HG03135 (cell line): ENCODE measurements at regions not wholly inside any gene's neighbourhood (a gene's known extent, or its start where the extent isn't known, plus 50 kb on each side); places are given as distances from the start of the nearest gene placed in this dataset.
"Not testable (repeated sequence)": the region's sequence is repeated elsewhere in the genome, so short reads cannot be mapped to it uniquely, and the experiment has no call there.

Source experiments
- ATAC-seq: cut with Tn5 transposase; IDR thresholded peaks from one replicate; pipeline ENCODE4 v1.9.1; 2021; ENCODE audit warnings: mild to moderate bottlenecking, moderate library complexity; ENCODE audit not compliant: unreplicated experiment

DNA sequence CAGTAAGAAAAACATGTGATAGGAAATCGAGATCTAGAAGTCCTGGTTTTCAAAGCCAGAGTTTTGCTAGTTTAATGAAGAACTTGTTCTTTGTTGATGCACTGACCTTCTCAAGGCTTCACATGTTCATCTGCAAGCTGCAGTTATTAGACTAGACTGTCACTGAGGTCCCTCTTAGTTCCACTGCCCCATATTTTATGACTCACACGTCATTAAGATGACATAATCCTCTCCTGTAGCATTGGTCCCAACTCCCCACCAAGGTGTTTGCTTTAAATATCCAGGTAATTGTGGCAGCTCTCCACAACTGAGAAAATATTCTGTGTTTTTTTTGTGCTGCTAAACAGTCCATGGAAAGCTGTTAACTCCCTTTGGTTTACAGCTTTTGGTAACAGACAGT lies 149.7 kb downstream of the MREG start:
- no peak for ATAC-seq

DNA sequence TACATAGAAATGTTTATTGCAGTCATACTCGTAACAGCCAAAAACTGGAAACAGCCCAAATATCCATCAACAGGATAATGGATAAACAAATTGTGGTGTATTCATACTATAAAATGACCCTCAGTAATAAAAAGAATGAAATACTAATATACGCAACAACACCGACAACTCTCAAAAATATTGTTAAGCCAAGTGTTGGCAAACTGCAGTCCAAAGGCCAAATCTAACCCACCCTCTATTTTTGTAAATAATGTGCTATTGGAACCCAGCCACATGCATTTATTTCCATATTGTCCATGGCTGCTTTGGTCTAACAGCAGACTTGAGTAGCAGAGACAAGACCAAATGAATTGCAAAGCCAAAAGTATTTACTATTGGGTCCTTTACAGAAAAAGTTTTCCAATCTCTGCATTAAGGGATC lies 151.0 kb downstream of the MREG start:
- ATAC-seq: no peak

DNA sequence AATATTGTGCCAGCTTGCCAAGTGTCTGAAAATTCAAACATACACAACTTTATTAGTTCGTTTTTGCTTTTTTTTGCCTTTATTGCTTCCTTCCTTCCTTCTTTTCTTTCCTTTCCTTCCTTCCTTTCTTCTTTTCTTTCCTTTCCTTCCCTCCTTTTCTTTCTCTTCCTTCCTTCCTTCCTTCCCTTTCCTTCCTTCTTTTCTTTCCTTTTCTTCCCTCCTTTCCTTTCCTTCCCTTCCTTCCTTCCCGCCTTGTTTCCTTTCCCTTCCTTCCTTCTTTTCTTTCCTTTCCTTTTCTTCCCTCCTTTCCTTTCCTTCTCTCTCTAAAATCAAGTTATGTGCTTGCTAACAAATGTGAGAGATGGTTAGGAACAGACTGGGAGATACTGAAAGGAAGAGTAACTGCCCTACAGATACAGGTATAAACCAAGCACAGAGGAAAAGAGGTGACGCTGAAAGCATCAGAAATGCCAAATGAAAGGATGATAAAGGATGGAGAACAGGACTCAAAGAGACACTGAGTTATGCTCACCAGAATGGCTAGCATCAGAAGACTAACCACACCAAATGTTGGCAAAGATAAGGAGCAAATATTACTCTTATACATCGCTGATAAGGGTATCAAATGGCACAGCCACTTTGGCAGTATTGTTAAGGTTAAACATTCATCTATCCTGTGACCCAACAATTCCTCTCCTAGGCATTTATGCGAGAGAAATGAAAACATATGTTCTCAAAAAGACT lies 151.6 kb downstream of the MREG start:
- no peak for ATAC-seq

DNA sequence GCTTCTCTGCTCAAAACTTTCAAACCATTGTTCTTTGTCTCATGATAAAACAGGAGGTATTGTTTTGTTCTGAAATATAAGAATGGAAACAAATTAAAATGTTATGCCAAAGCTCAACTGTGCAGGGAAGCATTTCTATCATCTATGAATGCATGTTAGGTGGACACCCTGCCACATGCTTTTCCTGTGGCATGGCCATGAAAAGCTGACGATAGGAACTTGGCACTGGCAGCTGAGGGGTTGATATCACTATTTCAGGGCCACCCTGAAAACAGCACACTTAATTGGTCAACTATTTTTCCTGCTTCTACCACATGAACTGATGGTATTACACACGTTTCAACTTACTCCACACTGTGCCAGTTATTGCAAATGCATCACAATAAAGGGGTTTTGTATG lies 157.3 kb downstream of the MREG start:
- ATAC-seq: no peak

DNA sequence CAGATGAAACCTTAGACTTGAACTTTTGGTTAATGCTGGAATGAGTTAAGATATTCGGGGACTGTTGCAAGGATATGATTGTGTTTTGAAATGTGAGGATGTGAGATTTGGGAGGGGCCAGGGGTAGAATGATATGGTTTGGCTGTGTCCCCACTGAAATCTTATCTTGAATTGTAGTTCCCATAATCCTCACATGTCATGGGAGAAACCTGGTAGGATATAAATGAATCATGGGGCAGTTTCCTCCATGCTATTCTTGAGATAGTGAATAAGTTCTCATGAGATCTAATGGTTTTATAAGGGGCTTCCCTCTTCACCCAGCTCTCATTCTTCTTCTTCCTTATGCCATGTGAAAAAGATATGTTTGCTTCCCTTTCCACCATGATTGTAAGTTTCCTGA lies 158.0 kb downstream of the MREG start:
- ATAC-seq: not testable (repeated sequence)

DNA sequence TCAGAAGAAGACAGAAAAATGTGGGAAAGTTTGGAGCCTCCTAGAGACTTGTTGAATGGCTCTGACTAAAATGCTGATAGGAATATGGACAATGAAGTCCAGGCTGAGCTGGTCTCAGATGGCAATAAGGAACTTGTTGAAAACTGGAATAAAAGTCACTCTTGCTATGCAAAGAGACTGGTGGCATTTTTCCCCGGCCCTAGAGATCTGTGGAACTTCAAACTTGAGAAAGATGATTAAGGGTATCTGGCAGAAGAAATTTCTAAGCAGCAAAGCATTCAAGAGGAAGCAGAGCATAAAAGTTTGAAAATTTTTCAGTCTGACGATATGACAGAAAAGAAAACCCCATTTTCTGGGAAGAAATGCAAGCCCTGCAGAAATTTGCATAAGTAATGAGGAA lies 159.3 kb downstream of the MREG start:
- no peak for ATAC-seq

DNA sequence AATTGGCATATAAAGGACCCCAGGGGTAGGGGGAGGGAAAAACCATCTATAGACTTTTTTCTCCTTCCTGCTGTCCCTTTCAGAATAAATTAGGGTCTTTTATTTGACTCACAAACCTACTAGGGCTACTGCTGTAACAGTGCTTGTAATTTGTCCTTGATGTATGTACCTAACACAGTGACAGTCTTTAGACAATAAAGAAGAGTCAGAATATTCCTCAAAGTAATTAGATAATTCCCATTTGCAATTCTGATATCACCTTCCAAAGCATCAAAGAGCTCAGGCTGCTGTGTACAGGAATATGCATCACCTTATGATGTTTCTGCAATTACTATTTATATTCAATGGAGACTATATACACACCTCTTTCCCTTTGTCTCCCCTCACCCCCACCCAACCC lies 161.7 kb downstream of the MREG start:
- no peak for ATAC-seq

DNA sequence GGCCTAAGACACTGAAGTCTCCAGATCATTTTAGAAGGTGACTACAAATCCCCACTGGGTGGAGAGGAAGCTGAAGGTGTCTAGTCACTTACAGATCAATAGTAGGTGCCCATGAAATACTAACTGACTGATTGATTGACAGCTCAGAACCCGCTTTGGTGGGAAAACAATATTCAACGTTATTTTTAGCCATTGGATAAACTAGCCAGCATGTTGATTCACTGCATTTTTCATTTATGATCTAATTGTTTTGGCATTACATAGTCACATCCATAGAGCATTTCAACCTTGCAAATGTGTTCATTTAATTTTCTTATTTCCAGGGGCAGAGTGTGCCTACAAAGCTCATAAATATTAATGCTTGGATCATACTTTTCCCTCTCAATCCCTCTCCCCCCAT lies 162.3 kb downstream of the MREG start:
- no peak for ATAC-seq

DNA sequence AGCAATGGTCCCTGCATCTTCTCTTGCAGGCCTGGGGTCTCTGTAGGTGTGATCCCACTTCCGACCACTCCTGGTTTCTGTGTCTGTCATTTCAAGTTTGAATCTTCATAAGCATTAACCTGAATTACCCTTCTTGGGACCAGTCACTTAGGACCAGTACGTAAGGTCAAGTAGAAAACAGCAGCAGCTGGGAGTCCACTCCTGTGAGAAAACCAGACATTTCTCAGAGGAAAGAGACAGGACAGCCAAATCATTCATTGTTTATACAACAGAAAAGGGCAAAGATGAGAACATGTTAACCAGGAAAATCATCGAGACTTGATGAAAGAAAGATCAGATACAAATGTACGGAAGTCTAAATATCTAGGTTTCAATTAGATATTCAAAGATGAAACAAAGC lies 163.0 kb downstream of the MREG start:
- no peak for ATAC-seq

DNA sequence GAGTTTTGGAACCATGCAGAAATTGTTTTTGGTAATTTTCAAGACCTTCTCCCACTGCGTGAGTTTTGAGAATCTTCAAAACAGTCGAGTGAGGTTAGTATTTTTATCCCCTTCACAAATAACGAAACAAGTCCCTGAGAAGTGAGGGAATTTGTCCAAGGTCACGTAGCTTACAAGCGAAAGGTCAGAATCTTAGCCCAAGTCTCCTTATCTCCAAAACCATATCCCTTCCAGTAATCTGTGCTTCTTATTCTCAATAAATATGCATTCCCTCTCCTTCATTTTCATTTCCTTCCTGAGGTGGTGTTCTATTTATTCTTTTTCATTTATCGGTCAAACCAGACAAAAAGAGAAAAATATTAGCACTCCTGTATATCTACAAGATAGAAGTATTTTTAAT lies 163.6 kb downstream of the MREG start:
- ATAC-seq: no peak

DNA sequence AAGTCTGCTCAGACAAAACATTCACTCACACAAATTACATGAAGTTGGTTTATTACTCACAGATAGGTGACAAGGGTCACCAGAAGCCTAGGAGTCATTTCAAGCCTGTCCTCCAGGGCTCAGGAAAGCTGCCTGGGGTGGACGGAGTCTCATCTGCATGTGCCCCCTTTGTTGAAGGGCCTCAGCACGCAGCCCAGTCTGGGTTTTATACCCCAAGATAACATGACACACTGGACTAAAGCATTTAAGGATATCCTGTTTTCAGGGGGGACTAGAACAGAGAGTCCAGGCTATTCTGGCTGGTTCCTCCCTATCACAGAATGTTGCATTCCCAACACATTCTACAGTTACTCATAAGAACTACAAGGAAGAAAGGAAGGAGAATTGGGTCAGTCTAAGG lies 164.7 kb downstream of the MREG start:
- no peak for ATAC-seq

DNA sequence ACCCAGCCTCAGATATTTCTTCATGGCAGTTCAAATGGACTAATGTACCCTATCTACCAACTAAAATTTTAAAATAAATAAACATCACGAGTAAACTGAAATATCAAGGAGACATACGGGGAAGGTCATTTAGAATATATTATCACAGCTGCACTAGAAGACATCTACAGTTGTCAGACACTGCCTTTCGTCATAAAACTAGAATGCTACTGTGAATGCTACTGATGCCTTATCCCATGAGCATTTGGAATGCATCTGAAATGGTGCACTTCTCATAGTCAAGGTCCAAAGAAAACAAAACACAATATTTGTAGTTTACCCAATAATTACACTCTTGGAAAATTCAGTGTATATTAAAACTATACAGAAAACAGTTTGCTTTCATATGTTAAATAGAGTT lies 165.2 kb downstream of the MREG start:
- no peak for ATAC-seq

DNA sequence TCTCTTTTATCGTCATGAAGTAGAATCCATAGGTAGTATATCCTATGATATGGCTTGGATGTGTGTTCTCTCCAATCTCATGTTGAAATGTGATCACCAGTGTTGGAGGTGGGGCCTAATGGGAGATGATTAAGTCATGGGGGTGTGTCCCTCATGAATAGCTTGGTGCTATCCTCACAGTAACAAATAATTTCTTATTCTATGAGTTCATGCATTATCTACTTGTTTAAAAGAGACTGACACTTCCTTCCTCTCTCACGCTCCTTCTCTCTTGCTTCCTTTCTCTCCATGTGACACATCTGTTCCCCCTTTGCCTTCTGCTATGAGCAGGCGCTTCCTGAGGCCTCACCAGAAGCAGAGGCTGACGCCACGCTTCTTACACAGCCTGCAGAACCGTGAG lies 165.6 kb downstream of the MREG start:
- ATAC-seq: no peak

DNA sequence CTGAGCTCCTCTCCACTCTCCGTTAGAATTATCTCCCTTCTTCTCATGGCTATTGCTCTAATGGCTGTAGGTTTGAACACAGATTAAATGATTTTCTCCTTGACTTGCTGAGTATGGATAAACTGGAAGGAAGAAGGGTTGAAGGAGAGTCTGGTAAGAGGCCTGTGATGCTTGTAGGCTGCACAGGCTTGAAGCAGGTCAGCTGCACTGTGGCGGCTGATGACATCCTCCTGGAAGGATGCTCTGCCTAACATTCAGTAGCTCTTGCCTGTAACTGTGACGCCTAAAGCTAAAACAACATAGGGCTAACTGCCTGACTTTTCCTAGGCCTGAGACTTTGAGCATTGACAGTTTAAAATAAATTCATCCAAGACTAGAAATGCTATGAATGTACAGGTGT lies 166.3 kb downstream of the MREG start:
- ATAC-seq: no peak

DNA sequence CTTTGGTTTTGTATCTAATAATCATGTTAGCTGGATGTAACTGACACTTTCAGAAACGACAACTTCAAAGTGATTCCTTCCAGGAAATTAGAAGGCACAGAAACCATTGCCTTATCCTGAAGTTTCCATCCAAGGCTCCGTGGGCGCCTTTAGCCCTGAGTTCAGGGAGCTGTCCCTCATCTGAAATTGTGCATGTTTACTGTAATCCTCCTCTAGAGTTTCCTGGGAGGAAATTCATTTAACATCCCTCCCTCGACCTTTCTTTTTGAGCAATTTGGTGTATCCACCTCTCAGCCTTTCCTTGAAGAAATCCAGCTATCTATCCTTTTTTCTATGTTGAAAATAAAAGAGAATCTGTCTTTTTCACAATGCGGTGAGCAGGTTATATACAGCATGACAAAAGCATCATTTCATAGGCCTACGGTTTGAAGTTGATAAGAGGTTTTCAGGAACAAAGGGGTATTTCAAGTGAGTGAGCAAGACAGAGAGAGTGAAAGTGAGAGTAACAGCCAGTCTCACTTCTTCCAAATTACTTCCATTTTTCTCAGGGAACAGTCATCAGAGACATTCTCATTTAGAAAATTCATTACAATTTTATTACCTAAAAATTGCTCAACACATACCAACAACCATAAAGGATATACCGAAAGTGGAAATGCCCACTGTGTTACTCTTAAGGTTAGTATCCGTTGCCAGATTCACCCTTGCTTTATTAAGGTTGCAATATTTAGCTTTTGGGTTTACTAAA lies 167.3 kb downstream of the MREG start:
- ATAC-seq: peak; percentile 71

DNA sequence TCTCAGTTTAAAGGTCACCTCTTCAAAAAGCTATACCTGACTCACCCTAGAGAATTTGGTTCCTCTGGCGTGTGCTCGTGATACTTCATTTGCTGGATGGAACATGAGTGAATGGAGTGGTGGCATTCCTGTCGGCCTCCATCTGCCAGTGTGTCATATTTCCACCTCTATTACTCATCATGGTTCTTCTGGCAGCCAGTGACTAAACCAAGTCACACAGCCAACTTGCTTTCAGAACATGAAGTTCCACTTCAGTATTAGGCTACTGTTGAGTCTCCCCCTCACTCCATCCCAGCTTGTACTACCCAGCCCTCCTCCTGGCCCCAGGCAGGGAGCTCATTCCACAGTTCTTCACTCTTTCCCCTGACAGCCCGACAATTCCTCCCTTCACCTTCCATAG lies 169.8 kb downstream of the MREG start:
- no peak for ATAC-seq

DNA sequence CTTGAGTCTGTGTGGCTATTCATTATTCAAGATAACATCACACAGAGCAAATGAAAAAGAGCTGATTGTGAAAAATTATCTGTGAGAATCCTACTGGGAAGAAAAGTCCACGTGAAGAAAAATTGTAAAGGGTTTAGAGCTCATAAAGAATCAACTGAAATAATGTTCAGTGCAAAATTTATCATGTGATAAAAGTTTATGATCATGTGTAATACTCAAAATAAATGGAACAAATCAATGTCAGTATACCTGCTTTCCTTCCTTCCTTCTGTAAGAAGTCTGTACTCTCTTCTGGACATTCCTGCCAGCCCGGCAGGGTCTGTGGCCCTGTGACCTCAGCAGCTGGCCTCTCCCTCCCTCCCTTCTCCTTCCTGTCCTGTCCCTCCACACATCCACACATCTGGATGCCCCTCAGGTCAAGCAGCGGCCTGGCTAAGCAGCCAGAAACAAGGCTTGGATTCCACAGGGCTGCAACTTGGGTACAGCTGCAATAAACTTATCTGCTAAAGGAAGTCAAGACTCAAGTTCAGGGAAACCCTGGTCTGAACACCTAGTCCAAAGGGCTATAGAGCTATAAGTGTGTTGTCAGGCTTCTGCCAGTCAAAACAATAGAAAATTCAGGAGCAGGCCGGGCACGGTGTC lies 172.1 kb downstream of the MREG start:
- ATAC-seq: no peak

DNA sequence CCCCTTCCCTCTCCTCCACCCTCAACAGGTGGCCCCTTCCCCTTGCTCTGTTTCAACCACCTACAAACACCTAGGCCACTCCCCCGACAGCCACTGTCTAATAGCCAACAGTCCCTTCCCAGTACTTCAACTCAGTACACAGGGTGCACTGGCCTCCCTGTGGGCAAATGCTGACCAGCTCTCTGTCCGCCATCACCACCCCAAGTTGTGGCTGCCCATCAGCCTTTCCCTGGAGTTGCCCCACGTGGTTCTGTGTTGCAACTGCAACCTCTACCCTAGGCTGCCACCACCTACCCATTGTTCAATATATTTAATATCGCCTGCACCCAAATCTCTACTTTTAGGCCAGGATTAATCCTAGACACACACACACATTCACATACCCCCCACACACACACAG lies 173.5 kb downstream of the MREG start:
- ATAC-seq: no peak

DNA sequence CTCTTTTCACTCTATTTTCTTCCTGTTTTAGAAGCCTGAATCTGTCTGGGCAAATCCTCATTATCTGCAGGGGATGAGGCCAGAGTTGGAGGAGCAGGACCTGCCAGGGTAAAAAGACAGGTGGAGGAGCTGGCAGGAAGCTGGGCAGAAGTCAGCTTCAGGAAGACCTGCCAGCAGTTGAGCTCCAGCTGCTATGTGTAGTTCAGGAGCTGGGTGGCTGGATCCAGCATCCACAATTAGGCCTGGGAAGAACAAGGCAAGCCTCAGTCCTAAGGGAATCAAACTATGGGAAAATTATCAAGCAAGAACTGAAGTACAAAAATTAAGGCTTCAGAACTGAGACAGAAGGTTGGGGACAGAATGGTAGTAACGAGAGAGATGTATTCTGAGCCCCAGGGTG lies 174.0 kb downstream of the MREG start:
- no peak for ATAC-seq

DNA sequence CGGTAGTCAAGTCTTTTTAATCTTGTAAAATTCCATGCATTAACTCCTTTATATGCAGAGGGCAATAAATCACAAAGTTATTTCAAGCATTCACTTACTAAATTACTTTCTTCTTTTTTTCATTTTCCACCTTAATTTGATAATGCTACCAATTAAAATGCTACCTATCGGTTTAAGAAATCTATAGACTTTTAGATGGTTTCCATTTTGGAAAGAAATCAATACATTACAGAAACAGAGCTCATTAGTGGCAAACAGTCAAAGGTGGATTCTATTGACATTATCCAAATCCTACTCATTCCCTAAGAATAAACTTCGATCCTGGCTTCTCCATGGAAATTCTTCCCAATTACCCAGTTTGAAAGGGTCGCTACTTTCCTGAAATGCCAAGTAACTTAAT lies 176.5 kb downstream of the MREG start:
- no peak for ATAC-seq

DNA sequence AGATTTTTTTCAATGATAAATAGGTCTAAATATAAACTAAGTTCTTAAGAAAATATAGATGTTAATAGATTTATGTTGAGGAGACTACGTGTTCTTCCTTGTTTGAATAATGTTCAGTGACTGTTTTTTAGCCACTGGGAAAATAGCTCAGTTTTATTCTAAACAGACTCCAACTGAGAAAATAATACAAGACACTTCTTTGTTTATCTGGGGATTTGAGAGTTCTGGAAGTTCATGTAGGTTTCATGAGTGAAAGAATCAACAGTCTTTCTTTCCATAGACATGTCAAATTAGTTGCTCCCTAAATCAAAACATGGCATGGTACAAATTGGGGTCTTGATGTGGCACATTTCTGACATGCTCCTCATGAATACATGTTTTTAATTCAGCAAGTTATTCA lies 177.7 kb downstream of the MREG start:
- no peak for ATAC-seq

DNA sequence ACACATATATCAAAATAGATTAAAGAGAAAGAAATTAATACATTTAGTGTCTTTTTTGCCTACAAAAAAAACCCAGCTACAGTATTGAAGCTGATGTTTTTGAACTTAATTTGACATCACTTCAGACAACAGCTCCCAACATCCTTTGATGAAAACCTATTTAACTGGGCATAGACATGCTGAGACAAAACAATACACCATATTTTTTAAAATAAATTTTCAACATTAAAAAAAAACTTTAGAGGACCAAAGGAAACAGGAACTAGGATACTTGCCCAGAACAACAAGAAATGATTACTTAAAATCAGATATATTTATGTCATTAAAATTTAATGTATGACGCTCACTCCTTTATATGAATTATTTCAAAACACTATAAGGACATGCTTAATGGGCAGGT lies 178.1 kb downstream of the MREG start:
- no peak for ATAC-seq
